ENCODE measurements at regions not wholly inside any gene's neighbourhood (a gene's known extent, or its start where the extent isn't known, plus 50 kb on each side); places are given as distances from the start of the nearest gene placed in this dataset.

- H3K4me3 ChIP-seq (ENCODE audit: low read length), result no peak overlapping the region
- DNase-seq (ENCODE audit: low read depth), result no peak
- no peak for TF ChIP-seq CTCF (IDR thresholded peaks at IDR 0.05; ENCODE audit: insufficient read depth, low read depth, low read length, missing control alignments)
These were observed 116.2 kb downstream of the FOXD2 start for GRCh38 chr1:47554082-47554481.

- DNase-seq (ENCODE audit: low read depth), result peak; percentile 64
- H3K4me3 ChIP-seq (ENCODE audit: low read length), result no peak overlapping the region
- no peak for TF ChIP-seq CTCF (IDR thresholded peaks at IDR 0.05; ENCODE audit: insufficient read depth, low read depth, low read length, missing control alignments)
These were observed 117.1 kb downstream of the FOXD2 start for GRCh38 chr1:47554901-47555300.

- no peak overlapping the region for H3K4me3 ChIP-seq (ENCODE audit: low read length)
- TF ChIP-seq CTCF (IDR thresholded peaks at IDR 0.05; ENCODE audit: insufficient read depth, low read depth, low read length, missing control alignments), result no peak
- DNase-seq (ENCODE audit: low read depth), result no peak
These were observed 117.5 kb downstream of the FOXD2 start for GRCh38 chr1:47555306-47555705.

GRCh38 chr1:47555841-47556560, 118.2 kb downstream of the FOXD2 start:
- no peak overlapping the region for H3K4me3 ChIP-seq (ENCODE audit: low read length)
- no peak for DNase-seq (ENCODE audit: low read depth)
- TF ChIP-seq CTCF (IDR thresholded peaks at IDR 0.05; ENCODE audit: insufficient read depth, low read depth, low read length, missing control alignments), result no peak

GRCh38 chr1:47557066-47557465, 119.2 kb downstream of the FOXD2 start:
- no peak for TF ChIP-seq CTCF (IDR thresholded peaks at IDR 0.05; ENCODE audit: insufficient read depth, low read depth, low read length, missing control alignments)
- no peak for DNase-seq (ENCODE audit: low read depth)
- no peak overlapping the region for H3K4me3 ChIP-seq (ENCODE audit: low read length)

GRCh38 chr1:47558601-47559593, 121.1 kb downstream of the FOXD2 start:
- peak; percentile 27 for DNase-seq (ENCODE audit: low read depth)
- H3K4me3 ChIP-seq (ENCODE audit: low read length), result no peak overlapping the region

More at GRCh38 chr1:47558601-47559593, 121.1 kb downstream of the FOXD2 start:
- TF ChIP-seq CTCF (IDR thresholded peaks at IDR 0.05; ENCODE audit: insufficient read depth, low read depth, low read length, missing control alignments), result no peak

All from epithelial cell of esophagus (primary cell).